Activated CD4-positive, alpha-beta T cell treated with anti-CD3 and anti-CD28 coated beads, Interleukin-2, amount 10 ng/mL, durations not matched to agents 24 days and 14 days (primary cell): ENCODE measurements at regions not wholly inside any gene's neighbourhood (a gene's known extent, or its start where the extent isn't known, plus 50 kb on each side); places are given as distances from the start of the nearest gene placed in this dataset.
"Not testable (repeated sequence)": the region's sequence is repeated elsewhere in the genome, so short reads cannot be mapped to it uniquely, and the experiment has no call there.

Source experiments
- DNase-seq: peaks from one replicate; pipeline ENCODE4 v3.0.0; 2022
- H3K27ac Mint-ChIP-seq: one replicate; pipeline ENCODE4 v1.8.0; 2022; ENCODE audit warnings: mild to moderate bottlenecking, mixed read lengths
- H3K27me3 Mint-ChIP-seq: one replicate; pipeline ENCODE4 v1.8.0; 2022; ENCODE audit warnings: mixed read lengths
- H3K36me3 Mint-ChIP-seq: one replicate; pipeline ENCODE4 v1.8.0; 2022; ENCODE audit warnings: low read depth, mild to moderate bottlenecking, mixed read lengths
- H3K4me1 Mint-ChIP-seq: one replicate; pipeline ENCODE4 v1.8.0; 2021; ENCODE audit warnings: mixed read lengths
- H3K4me3 Mint-ChIP-seq: one replicate; pipeline ENCODE4 v1.8.0; 2022; ENCODE audit warnings: mild to moderate bottlenecking, moderate library complexity, mixed read lengths
- H3K9me3 Mint-ChIP-seq: one replicate; pipeline ENCODE4 v1.8.0; 2021; ENCODE audit warnings: mixed read lengths
- intact Hi-C: fragments of 100-400 bp; cut with micrococcal nuclease; formaldehyde crosslinking; loops from one replicate; pipeline ENCODE4 v1.15.1; 2023

- intact Hi-C loops = no loop called here
- Mint-ChIP-seq H3K9me3 (peaks cover 8% of the 10 kb centered on the region), H3K36me3 (no peaks in the 10 kb centered on the region), H3K27me3 (no peaks in the 10 kb centered on the region), H3K27ac (no peak overlapping the region), H3K4me1 (peaks cover 7% of the 10 kb centered on the region), H3K4me3 (no peak overlapping the region)
- no peak for DNase-seq
Measured at GRCh38 chr11:95412074-95412473, 181.1 kb upstream of the SESN3 start.

- intact Hi-C loops, DNase-seq, H3K4me3 Mint-ChIP-seq, H3K4me1 Mint-ChIP-seq, H3K36me3 Mint-ChIP-seq, H3K27me3 Mint-ChIP-seq, H3K27ac Mint-ChIP-seq: not testable (repeated sequence)
- H3K9me3 Mint-ChIP-seq = peaks cover 13% of the 10 kb centered on the region
Measured at GRCh38 chr11:95410707-95411106, 179.7 kb upstream of the SESN3 start.

GRCh38 chr11:95406271-95406670 is 175.3 kb upstream of the SESN3 start:
- H3K4me3 Mint-ChIP-seq = no peak overlapping the region
- peaks cover 5% of the 10 kb centered on the region for H3K4me1 Mint-ChIP-seq
- no peak for DNase-seq
- H3K27me3 Mint-ChIP-seq = no peaks in the 10 kb centered on the region
- no peaks in the 10 kb centered on the region for H3K36me3 Mint-ChIP-seq
- no peak overlapping the region for H3K27ac Mint-ChIP-seq
- intact Hi-C loops = no loop called here
- peaks cover 9% of the 10 kb centered on the region for H3K9me3 Mint-ChIP-seq

GRCh38 chr11:95404370-95404769 is 173.4 kb upstream of the SESN3 start:
- intact Hi-C loops = no loop called here
- no peaks in the 10 kb centered on the region for H3K27me3 Mint-ChIP-seq

GRCh38 chr11:95398437-95399112 is 167.6 kb upstream of the SESN3 start:
- intact Hi-C loops = no loop called here

More at GRCh38 chr11:95404370-95404769, 173.4 kb upstream of the SESN3 start:
- no peak overlapping the region for H3K27ac Mint-ChIP-seq
- no peak overlapping the region for H3K4me3 Mint-ChIP-seq
- peaks cover 15% of the 10 kb centered on the region for H3K9me3 Mint-ChIP-seq
- no peaks in the 10 kb centered on the region for H3K36me3 Mint-ChIP-seq
- H3K4me1 Mint-ChIP-seq = no peaks in the 10 kb centered on the region
- DNase-seq = no peak

GRCh38 chr11:95392644-95393043 is 161.6 kb upstream of the SESN3 start:
- Mint-ChIP-seq H3K27ac (no peak overlapping the region), H3K4me1 (no peaks in the 10 kb centered on the region), H3K4me3 (no peak overlapping the region), H3K27me3 (no peaks in the 10 kb centered on the region), H3K36me3 (no peaks in the 10 kb centered on the region), H3K9me3 (peaks cover 26% of the 10 kb centered on the region)
- intact Hi-C loops = no loop called here
- DNase-seq = no peak

More at GRCh38 chr11:95398437-95399112, 167.6 kb upstream of the SESN3 start:
- Mint-ChIP-seq H3K27ac (no peak overlapping the region), H3K36me3 (no peaks in the 10 kb centered on the region), H3K9me3 (peaks cover 19% of the 10 kb centered on the region), H3K27me3 (no peaks in the 10 kb centered on the region), H3K4me3 (no peak overlapping the region), H3K4me1 (peaks cover 3% of the 10 kb centered on the region)
- DNase-seq = no peak

- no peaks in the 10 kb centered on the region for H3K27me3 Mint-ChIP-seq
- H3K36me3 Mint-ChIP-seq = no peaks in the 10 kb centered on the region
- peaks cover 13% of the 10 kb centered on the region for H3K9me3 Mint-ChIP-seq
- no peak for DNase-seq
- H3K4me1 Mint-ChIP-seq = peaks cover 6% of the 10 kb centered on the region
- intact Hi-C loops = no loop called here
- no peak overlapping the region for H3K4me3 Mint-ChIP-seq
- H3K27ac Mint-ChIP-seq = no peak overlapping the region
Measured at GRCh38 chr11:95389427-95389826, 158.4 kb upstream of the SESN3 start.

GRCh38 chr11:95388086-95388485 is 157.1 kb upstream of the SESN3 start:
- Mint-ChIP-seq H3K27ac (no peak overlapping the region), H3K9me3 (peaks cover 13% of the 10 kb centered on the region), H3K4me3 (no peak overlapping the region), H3K4me1 (peaks cover 10% of the 10 kb centered on the region), H3K36me3 (no peaks in the 10 kb centered on the region), H3K27me3 (no peaks in the 10 kb centered on the region)
- DNase-seq = no peak
- intact Hi-C loops = no loop called here

GRCh38 chr11:95387325-95387724 is 156.3 kb upstream of the SESN3 start:
- Mint-ChIP-seq H3K36me3 (no peaks in the 10 kb centered on the region), H3K4me1 (peaks cover 11% of the 10 kb centered on the region), H3K9me3 (peaks cover 13% of the 10 kb centered on the region), H3K27me3 (no peaks in the 10 kb centered on the region), H3K27ac (no peak overlapping the region), H3K4me3 (no peak overlapping the region)
- intact Hi-C loops = no loop called here
- no peak for DNase-seq

GRCh38 chr11:95385577-95385976 is 154.6 kb upstream of the SESN3 start:
- H3K4me1 Mint-ChIP-seq = peaks cover 14% of the 10 kb centered on the region
- DNase-seq = no peak
- no peak overlapping the region for H3K27ac Mint-ChIP-seq
- H3K36me3 Mint-ChIP-seq = no peaks in the 10 kb centered on the region
- no peaks in the 10 kb centered on the region for H3K27me3 Mint-ChIP-seq
- intact Hi-C loops = no loop called here
- H3K4me3 Mint-ChIP-seq = no peak overlapping the region
- peaks cover 9% of the 10 kb centered on the region for H3K9me3 Mint-ChIP-seq

- intact Hi-C loops = no loop called here
- no peaks in the 10 kb centered on the region for H3K36me3 Mint-ChIP-seq
- H3K27ac Mint-ChIP-seq = no peak overlapping the region
- no peaks in the 10 kb centered on the region for H3K27me3 Mint-ChIP-seq
- peaks cover 13% of the 10 kb centered on the region for H3K9me3 Mint-ChIP-seq
- H3K4me3 Mint-ChIP-seq = no peak overlapping the region
- no peak for DNase-seq
- peaks cover 10% of the 10 kb centered on the region for H3K4me1 Mint-ChIP-seq
Measured at GRCh38 chr11:95379479-95379878, 148.5 kb upstream of the SESN3 start.

- Mint-ChIP-seq H3K27me3 (no peaks in the 10 kb centered on the region), H3K27ac (no peak overlapping the region), H3K4me3 (no peak overlapping the region), H3K36me3 (no peaks in the 10 kb centered on the region), H3K9me3 (peaks cover 13% of the 10 kb centered on the region), H3K4me1 (peaks cover 10% of the 10 kb centered on the region)
- no peak for DNase-seq
- intact Hi-C loops = no loop called here
Measured at GRCh38 chr11:95378789-95379188, 147.8 kb upstream of the SESN3 start.

- Mint-ChIP-seq H3K4me1 (peaks cover 6% of the 10 kb centered on the region), H3K27me3 (no peaks in the 10 kb centered on the region), H3K9me3 (peaks cover 13% of the 10 kb centered on the region), H3K27ac (no peak overlapping the region), H3K36me3 (no peaks in the 10 kb centered on the region), H3K4me3 (no peak overlapping the region)
- DNase-seq = no peak
- intact Hi-C loops = no loop called here
Measured at GRCh38 chr11:95378111-95378510, 147.1 kb upstream of the SESN3 start.

GRCh38 chr11:95375886-95376285 is 144.9 kb upstream of the SESN3 start:
- Mint-ChIP-seq H3K9me3 (peaks cover 13% of the 10 kb centered on the region), H3K27me3 (no peaks in the 10 kb centered on the region), H3K4me3 (no peak overlapping the region), H3K4me1 (peaks cover 2% of the 10 kb centered on the region), H3K36me3 (no peaks in the 10 kb centered on the region), H3K27ac (no peak overlapping the region)
- intact Hi-C loops = no loop called here
- DNase-seq = no peak

GRCh38 chr11:95375451-95375850 is 144.4 kb upstream of the SESN3 start:
- Mint-ChIP-seq H3K27ac (no peak overlapping the region), H3K36me3 (no peaks in the 10 kb centered on the region), H3K27me3 (peaks cover under 1% of the 10 kb centered on the region), H3K4me1 (peaks cover 2% of the 10 kb centered on the region), H3K9me3 (peaks cover 8% of the 10 kb centered on the region), H3K4me3 (no peak overlapping the region)
- DNase-seq = peak; percentile 37
- intact Hi-C loops = no loop called here
